HEK293 (cell line): ENCODE measurements at regions not wholly inside any gene's neighbourhood (a gene's known extent, or its start where the extent isn't known, plus 50 kb on each side); places are given as distances from the start of the nearest gene placed in this dataset.

Experiments used
- CTCF ChIA-PET: fragments of 350-600 bp; formaldehyde crosslinking; extraction: SDS; loops from one replicate; lab custom pipeline; 2021; ENCODE audit warnings: antibody characterized with exemption; lab: Yijun Ruan, JAX
- POLR2A ChIA-PET: fragments of 300-600 bp; formaldehyde crosslinking; extraction: SDS; loops from one replicate; lab custom pipeline; 2020; ENCODE audit warnings: antibody characterized with exemption, inconsistent platforms; lab: Yijun Ruan, JAX
- H3K27ac ChIP-seq: fragments of 200-500 bp; sonication (Bioruptor generic); 2 replicates; pipeline ENCODE4 v1.5.1; 2014; ENCODE audit warnings: low read depth, low read length, control low read depth, inconsistent platforms; ENCODE audit errors: extremely low read depth
- H3K36me3 ChIP-seq, 2 experiments: fragments of 200-500 bp in 1 of 2; sonication (Bioruptor generic) in 1 of 2; 1 replicate in 1 of 2; 2 replicates in 1 of 2; pipeline ENCODE4 v1.5.1; 2014 to 2017; ENCODE audit warnings: inconsistent platforms in 2 of 2, low read length in 2 of 2; ENCODE audit not compliant: control insufficient read depth in 2 of 2, insufficient read depth in 1 of 2
- H3K4me1 ChIP-seq: fragments of 200-500 bp; sonication (Bioruptor generic); 2 replicates; pipeline ENCODE4 v1.5.1; 2014; ENCODE audit warnings: mild to moderate bottlenecking, low read length, inconsistent platforms; ENCODE audit not compliant: control insufficient read depth, insufficient read depth
- H3K4me3 ChIP-seq: 2 replicates; pipeline ENCODE4 v1.5.1; 2011; ENCODE audit warnings: low read depth, mild to moderate bottlenecking, control low read depth, low read length, moderate library complexity
- H3K9me3 ChIP-seq: fragments of 200-500 bp; sonication (Bioruptor generic); 2 replicates; pipeline ENCODE4 v1.5.1; 2014; ENCODE audit warnings: low read depth, low read length, inconsistent platforms; ENCODE audit not compliant: control insufficient read depth, insufficient read depth
- FEZF1 ChIP-seq: fragments of 450-650 bp; formaldehyde crosslinking; IDR thresholded peaks from 2 replicates; pipeline ENCODE4 v1.5.1; 2016; ENCODE audit warnings: missing biosample characterization, missing genetic modification characterization
- IKZF3 ChIP-seq: fragments of 450-650 bp; IDR thresholded peaks from 2 replicates; pipeline ENCODE4 v1.5.0; 2018; ENCODE audit warnings: missing biosample characterization, mild to moderate bottlenecking, missing genetic modification characterization, moderate library complexity
- PRDM1 ChIP-seq: fragments of 450-650 bp; formaldehyde crosslinking; IDR thresholded peaks from 2 replicates; pipeline ENCODE4; 2016; ENCODE audit warnings: missing biosample characterization, missing genetic modification characterization
- SCRT1 ChIP-seq: fragments of 450-650 bp; formaldehyde crosslinking; IDR thresholded peaks from 2 replicates; pipeline ENCODE4 v1.5.1; 2016; ENCODE audit warnings: missing biosample characterization, missing genetic modification characterization, borderline replicate concordance
- WT1 ChIP-seq: fragments of 450-650 bp; formaldehyde crosslinking; IDR thresholded peaks from 2 replicates; pipeline ENCODE4 v1.5.1; 2016; ENCODE audit warnings: missing biosample characterization, missing genetic modification characterization
- ZBTB17 ChIP-seq: fragments of 450-650 bp; formaldehyde crosslinking; IDR thresholded peaks from 2 replicates; pipeline ENCODE4 v1.5.1; 2016; ENCODE audit warnings: missing biosample characterization, missing genetic modification characterization
- ZBTB21 ChIP-seq: fragments of 450-650 bp; formaldehyde crosslinking; IDR thresholded peaks from 2 replicates; pipeline ENCODE4 v1.5.1; 2017; ENCODE audit warnings: missing biosample characterization, missing genetic modification characterization
- ZNF10 ChIP-seq: fragments of 450-650 bp; formaldehyde crosslinking; IDR thresholded peaks from 2 replicates; pipeline ENCODE4 v1.5.1; 2017; ENCODE audit warnings: missing biosample characterization, missing genetic modification characterization
- ZNF138 ChIP-seq: fragments of 450-650 bp; formaldehyde crosslinking; IDR thresholded peaks from 2 replicates; pipeline ENCODE4 v1.5.1; 2016; ENCODE audit warnings: missing biosample characterization, missing genetic modification characterization, borderline replicate concordance
- ZNF148 ChIP-seq: fragments of 450-650 bp; formaldehyde crosslinking; IDR thresholded peaks from 2 replicates; pipeline ENCODE4 v1.5.0; 2017; ENCODE audit warnings: missing biosample characterization, missing genetic modification characterization, borderline replicate concordance
- ZNF169 ChIP-seq: fragments of 450-650 bp; formaldehyde crosslinking; IDR thresholded peaks from 2 replicates; pipeline ENCODE4 v1.5.1; 2016; ENCODE audit warnings: missing biosample characterization, missing genetic modification characterization
- ZNF175 ChIP-seq: fragments of 450-650 bp; formaldehyde crosslinking; IDR thresholded peaks from 2 replicates; pipeline ENCODE4 v1.5.1; 2016; ENCODE audit warnings: missing biosample characterization, missing genetic modification characterization
- ZNF18 ChIP-seq: fragments of 450-650 bp; formaldehyde crosslinking; IDR thresholded peaks from 2 replicates; pipeline ENCODE4 v1.5.1; 2016; ENCODE audit warnings: missing biosample characterization, missing genetic modification characterization
- ZNF341 ChIP-seq: fragments of 450-650 bp; formaldehyde crosslinking; IDR thresholded peaks from 2 replicates; pipeline ENCODE4; 2016; ENCODE audit warnings: low read depth, missing biosample characterization, missing genetic modification characterization
- ZNF350 ChIP-seq: fragments of 450-650 bp; formaldehyde crosslinking; IDR thresholded peaks from 2 replicates; pipeline ENCODE4 v1.5.0; 2017; ENCODE audit warnings: missing biosample characterization, mild to moderate bottlenecking, missing genetic modification characterization
- ZNF362 ChIP-seq: fragments of 450-650 bp; formaldehyde crosslinking; IDR thresholded peaks from 2 replicates; pipeline ENCODE4 v1.5.1; 2016; ENCODE audit warnings: missing biosample characterization, missing genetic modification characterization
- ZNF366 ChIP-seq: fragments of 450-650 bp; formaldehyde crosslinking; conservative IDR thresholded peaks from 2 replicates; pipeline ENCODE4 v1.5.1; 2016; ENCODE audit warnings: missing biosample characterization, missing genetic modification characterization
- ZNF391 ChIP-seq: fragments of 450-650 bp; formaldehyde crosslinking; IDR thresholded peaks from 2 replicates; pipeline ENCODE4 v1.5.1; 2016; ENCODE audit warnings: low read depth, missing biosample characterization, missing genetic modification characterization, borderline replicate concordance
- ZNF423 ChIP-seq: fragments of 450-650 bp; formaldehyde crosslinking; IDR thresholded peaks from 2 replicates; pipeline ENCODE4 v1.5.1; 2016; ENCODE audit warnings: missing biosample characterization, missing genetic modification characterization
- ZNF433 ChIP-seq: fragments of 450-650 bp; formaldehyde crosslinking; IDR thresholded peaks from 2 replicates; pipeline ENCODE4 v1.5.1; 2016; ENCODE audit warnings: missing biosample characterization, missing genetic modification characterization, low read depth
- ZNF449 ChIP-seq: fragments of 450-650 bp; formaldehyde crosslinking; IDR thresholded peaks from 2 replicates; pipeline ENCODE4 v1.5.1; 2017; ENCODE audit warnings: missing biosample characterization, mild to moderate bottlenecking, missing genetic modification characterization, moderate library complexity
- ZNF510 ChIP-seq: fragments of 450-650 bp; formaldehyde crosslinking; IDR thresholded peaks from 2 replicates; pipeline ENCODE4 v1.5.1; 2018; ENCODE audit warnings: mild to moderate bottlenecking, missing genetic modification characterization, missing biosample characterization; ENCODE audit not compliant: insufficient replicate concordance
- ZNF621 ChIP-seq: fragments of 450-650 bp; formaldehyde crosslinking; IDR thresholded peaks from 2 replicates; pipeline ENCODE4 v1.5.1; 2017; ENCODE audit warnings: missing biosample characterization, missing genetic modification characterization
- ZNF645 ChIP-seq: fragments of 450-650 bp; formaldehyde crosslinking; IDR thresholded peaks from 2 replicates; pipeline ENCODE4; 2016; ENCODE audit warnings: missing biosample characterization, missing genetic modification characterization
- ZNF776 ChIP-seq: fragments of 450-650 bp; formaldehyde crosslinking; IDR thresholded peaks from 2 replicates; pipeline ENCODE4 v1.5.0; 2017; ENCODE audit warnings: missing biosample characterization, missing genetic modification characterization, borderline replicate concordance
- ZSCAN4 ChIP-seq: fragments of 450-650 bp; formaldehyde crosslinking; IDR thresholded peaks from 2 replicates; pipeline ENCODE4 v1.5.1; 2017; ENCODE audit warnings: missing biosample characterization, missing genetic modification characterization
- ZXDB ChIP-seq: fragments of 450-650 bp; formaldehyde crosslinking; IDR thresholded peaks from 2 replicates; pipeline ENCODE4 v1.5.1; 2016; ENCODE audit warnings: missing biosample characterization, missing genetic modification characterization

- CTCF ChIA-PET, result no interaction called here
- no peaks in the 10 kb centered on the region for H3K4me1 ChIP-seq
- TF ChIP-seq ZNF621 (tag by site-specific recombination), result no peak
- TF ChIP-seq ZNF645 (tag by site-specific recombination), result no peak
- TF ChIP-seq ZSCAN4 (tag by site-specific recombination), result no peak
- TF ChIP-seq ZNF423 (tag by site-specific recombination), result no peak
- TF ChIP-seq ZNF10 (tag by site-specific recombination), result no peak
- TF ChIP-seq ZNF18 (tag by site-specific recombination), result no peak
- TF ChIP-seq ZNF341 (tag by site-specific recombination), result no peak
- TF ChIP-seq ZNF362 (tag by site-specific recombination), result no peak
- no peak for TF ChIP-seq ZNF148 (tag by site-specific recombination)
- TF ChIP-seq ZNF510 (tag by site-specific recombination), result no peak
- TF ChIP-seq ZBTB21 (tag by site-specific recombination), result no peak
- no peak for TF ChIP-seq PRDM1
- no peak for TF ChIP-seq ZXDB (tag by site-specific recombination)
- TF ChIP-seq ZBTB17, result no peak
- TF ChIP-seq ZNF391, result no peak
- no peak for TF ChIP-seq FEZF1 (tag by site-specific recombination)
- TF ChIP-seq ZNF433, result no peak
- TF ChIP-seq ZNF138 (tag by site-specific recombination), result no peak
- TF ChIP-seq ZNF366 (tag by site-specific recombination), result no peak
- no peak for TF ChIP-seq ZNF169 (tag by site-specific recombination)
- no peak overlapping the region for H3K27ac ChIP-seq
- no peak overlapping the region for H3K4me3 ChIP-seq
- POLR2A ChIA-PET, result no interaction called here
- no peaks in the 10 kb centered on the region for H3K9me3 ChIP-seq
- H3K36me3 ChIP-seq, result no peaks in the 10 kb centered on the region
These were observed 409.0 kb downstream of the VPS13C start for GRCh38 chr15:61651267-61651666.

- ChIA-PET POLR2A (no interaction called here), CTCF (no interaction called here)
- Histone ChIP-seq H3K9me3 (no peaks in the 10 kb centered on the region), H3K27ac (no peak overlapping the region), H3K36me3 (no peaks in the 10 kb centered on the region), H3K4me1 (no peaks in the 10 kb centered on the region), H3K4me3 (no peak overlapping the region)
- TF ChIP-seq ZNF175 (tag by site-specific recombination) (no peak), WT1 (tag by site-specific recombination) (no peak), ZNF350 (tag by site-specific recombination) (no peak), ZNF449 (tag by site-specific recombination) (no peak), SCRT1 (no peak), ZNF776 (tag by site-specific recombination) (no peak), IKZF3 (no peak)
These were observed 411.2 kb downstream of the VPS13C start for GRCh38 chr15:61649046-61649445.
